Mesenteric fat pad (tissue), 1 donor: ENCODE measurements at regions not wholly inside any gene's neighbourhood (a gene's known extent, or its start where the extent isn't known, plus 50 kb on each side); places are given as distances from the start of the nearest gene placed in this dataset.
"Not testable (repeated sequence)": the region's sequence is repeated elsewhere in the genome, so short reads cannot be mapped to it uniquely, and the experiment has no call there.

Experiments
- DNase-seq: peaks from one replicate; pipeline ENCODE4 v3.0.0-alpha.2; 2020; ENCODE audit warnings: low spot score
- donor health status: DM: yes; HTN: yes; CAD: no.

- DNase-seq: no peak
Observed at GRCh38 chr2:144128130-144128746, 391.7 kb downstream of the ZEB2 start.

DNA sequence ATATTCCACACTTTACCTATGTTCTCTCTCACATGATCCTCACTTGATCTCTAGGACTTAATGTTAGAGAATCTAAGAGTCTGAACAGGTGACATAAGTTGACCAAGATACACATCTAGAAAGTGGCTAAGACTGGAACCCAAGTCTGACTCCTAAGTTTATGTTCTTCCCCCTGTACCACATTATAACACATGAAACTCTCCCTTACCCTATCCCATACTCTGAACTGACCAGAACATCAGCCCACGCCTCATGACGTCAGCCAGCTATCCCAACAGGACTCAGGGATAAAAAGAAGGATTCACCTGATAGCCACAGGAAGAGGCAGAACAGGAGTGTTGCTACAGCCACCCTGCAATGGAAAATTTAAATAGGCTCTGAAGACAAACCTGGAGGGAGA is 392.2 kb downstream of the ZEB2 start:
- no peak for DNase-seq

DNA sequence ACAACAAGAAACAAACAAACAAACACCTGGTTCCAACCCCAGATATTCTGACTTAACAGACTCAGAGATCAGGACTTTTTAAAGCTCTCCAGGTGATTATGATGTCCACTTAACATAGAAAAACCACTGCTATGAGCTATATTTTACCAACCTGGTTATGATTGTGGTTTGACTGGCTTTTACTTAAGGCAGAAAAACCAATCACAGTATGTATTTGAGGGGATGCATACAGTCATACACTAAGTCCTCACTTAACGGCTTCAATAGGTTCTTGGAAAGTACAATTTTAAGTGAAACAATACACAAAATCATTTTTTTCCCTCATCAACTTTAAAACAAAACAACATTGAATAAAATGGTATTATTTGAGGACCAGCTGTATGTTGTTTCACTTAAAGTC is 393.6 kb downstream of the ZEB2 start:
- DNase-seq: no peak

- no peak for DNase-seq
Observed at GRCh38 chr2:144125751-144126150, 394.2 kb downstream of the ZEB2 start.

GRCh38 chr2:144124882-144125281 is 395.0 kb downstream of the ZEB2 start:
- no peak for DNase-seq

DNA sequence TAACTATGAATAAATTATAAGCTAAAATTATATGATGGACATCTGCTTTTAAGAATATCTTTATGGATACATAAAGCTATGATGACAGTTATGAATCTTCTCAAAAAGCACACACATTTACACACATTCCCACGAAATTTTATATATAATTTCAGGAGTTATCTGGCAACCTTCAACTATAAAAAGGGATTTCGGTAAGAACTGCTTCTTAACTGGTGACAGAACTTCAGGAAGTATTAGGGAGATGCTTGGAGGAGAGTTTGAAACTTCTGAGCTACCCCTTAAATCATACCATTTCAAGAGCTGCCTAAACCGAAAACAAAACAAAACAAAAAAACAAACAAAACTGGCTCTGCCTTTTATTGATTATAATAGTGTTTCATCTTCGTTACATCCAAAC is 399.4 kb downstream of the ZEB2 start:
- no peak for DNase-seq

DNA sequence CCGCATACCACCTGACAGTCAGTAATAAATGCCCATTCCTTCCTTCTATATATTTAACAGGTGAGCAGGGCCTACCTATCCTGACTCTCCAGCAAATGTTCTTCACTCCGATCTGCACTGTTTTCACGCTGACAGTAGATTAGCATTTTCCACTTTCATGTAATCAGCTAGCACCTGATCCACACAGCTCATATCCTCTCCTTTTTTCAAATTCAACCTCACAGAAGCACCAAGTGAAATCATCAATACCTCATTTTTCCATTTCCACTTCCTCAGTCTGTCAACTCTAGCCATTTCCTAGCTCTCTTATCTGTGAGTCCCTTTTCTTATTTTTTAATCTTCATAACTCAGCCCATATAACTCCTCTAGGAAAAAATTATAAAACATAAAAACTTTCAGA is 402.8 kb downstream of the ZEB2 start:
- no peak for DNase-seq

- no peak for DNase-seq
Observed at GRCh38 chr2:144115739-144116291, 404.1 kb downstream of the ZEB2 start.

- DNase-seq: no peak
Observed at GRCh38 chr2:144114760-144115159, 405.2 kb downstream of the ZEB2 start.

DNA sequence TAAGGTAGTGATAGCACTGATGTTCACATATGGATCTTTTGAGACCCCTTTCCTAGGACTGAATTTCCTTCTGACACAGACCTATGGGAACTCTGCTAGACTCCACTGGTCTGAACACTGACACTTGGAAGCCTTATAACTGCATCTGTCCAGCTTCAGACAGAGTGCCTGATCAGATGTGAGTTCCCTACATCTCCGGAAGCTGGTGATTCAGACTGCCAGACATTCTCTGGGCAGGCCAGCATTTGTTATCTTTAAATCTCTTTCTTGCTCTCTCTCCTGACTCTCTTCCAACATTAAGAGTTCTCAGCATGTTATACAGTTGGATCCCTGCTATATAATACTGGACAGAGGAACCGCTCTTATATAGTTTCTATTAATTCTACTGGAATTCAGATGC is 408.5 kb downstream of the ZEB2 start:
- no peak for DNase-seq

GRCh38 chr2:144106104-144106503 is 413.8 kb downstream of the ZEB2 start:
- DNase-seq: not testable (repeated sequence)

DNA sequence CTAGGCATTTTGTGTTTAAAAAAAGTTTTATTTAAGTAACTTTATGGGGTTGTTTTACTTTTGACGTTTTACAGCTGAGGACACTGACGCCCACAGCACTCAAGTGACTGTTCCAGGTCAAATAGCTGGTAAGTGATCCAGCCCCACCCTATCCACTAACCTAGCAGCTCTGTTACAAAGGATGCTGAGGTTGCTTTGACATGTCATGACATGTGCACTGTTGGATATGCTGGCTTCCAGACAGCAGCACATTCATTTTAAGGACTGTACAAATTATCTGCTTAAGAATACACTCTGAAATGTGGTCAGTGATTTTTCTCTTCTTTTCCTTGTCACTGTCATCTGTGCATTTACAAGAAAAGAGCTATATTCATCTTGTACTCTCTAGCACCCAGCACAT is 417.5 kb downstream of the ZEB2 start:
- no peak for DNase-seq

GRCh38 chr2:144099780-144100377 is 420.0 kb downstream of the ZEB2 start:
- no peak for DNase-seq

- DNase-seq: no peak
Observed at GRCh38 chr2:144099340-144099739, 420.6 kb downstream of the ZEB2 start.

GRCh38 chr2:144097440-144098225 is 422.3 kb downstream of the ZEB2 start:
- DNase-seq: no peak

- DNase-seq: no peak
Observed at GRCh38 chr2:144096531-144096930, 423.4 kb downstream of the ZEB2 start.

- DNase-seq: no peak
Observed at GRCh38 chr2:144094408-144095151, 425.3 kb downstream of the ZEB2 start.

DNA sequence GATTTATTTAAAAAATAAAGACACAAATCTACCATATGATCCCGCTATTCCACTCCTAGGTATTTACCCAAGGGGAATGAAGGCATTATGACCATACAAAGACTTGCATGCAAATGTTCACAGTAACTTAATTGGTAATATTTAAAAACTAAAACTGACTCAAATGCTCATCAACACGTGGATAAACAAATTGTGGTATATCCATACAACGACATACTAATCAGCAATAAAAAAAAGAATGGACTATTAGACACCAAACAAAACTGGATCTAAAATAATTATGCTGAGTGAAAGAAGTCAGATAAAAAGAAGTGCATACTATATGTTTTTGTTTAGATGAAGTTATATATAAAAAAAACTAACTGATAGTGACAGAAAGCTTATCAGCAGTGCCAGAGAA is 428.3 kb downstream of the ZEB2 start:
- DNase-seq: no peak

DNA sequence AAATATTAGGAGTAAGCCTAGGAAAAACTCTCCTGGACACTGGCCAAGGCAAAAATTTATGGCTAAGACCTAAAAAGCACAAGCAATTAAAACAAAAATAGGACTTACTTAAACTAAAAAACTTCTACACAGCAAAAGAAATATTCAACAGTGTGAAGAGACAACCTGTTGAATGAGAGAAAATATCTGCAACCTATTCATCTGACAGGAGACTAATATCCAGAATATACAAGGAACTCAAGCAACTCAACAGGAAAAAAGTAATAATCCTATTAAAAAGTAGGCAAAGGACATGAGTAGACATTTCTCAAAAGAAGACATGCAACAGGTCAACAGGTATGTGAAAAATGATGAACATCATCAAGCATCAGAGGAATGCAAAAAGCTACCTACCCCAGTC is 431.1 kb downstream of the ZEB2 start:
- DNase-seq: no peak

DNA sequence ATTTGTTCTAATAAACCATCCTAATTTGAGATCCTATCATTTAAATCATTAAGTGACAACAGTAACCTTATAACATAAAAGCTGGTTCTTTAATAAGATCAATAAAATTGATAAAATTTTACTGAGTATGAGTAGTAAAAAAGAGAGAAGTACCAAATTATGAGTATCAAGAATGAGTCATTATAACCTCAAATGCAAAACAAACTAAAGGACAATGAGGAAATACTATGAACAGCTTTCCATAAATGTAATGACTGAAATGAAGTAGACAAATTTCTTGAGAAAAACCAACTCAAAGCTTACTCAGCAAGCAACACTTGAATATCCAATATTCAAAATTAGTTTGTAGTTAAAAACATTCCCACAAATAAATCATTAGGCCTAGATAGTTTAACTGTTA is 433.0 kb downstream of the ZEB2 start:
- no peak for DNase-seq

GRCh38 chr2:144085016-144085415 is 434.9 kb downstream of the ZEB2 start:
- DNase-seq: no peak
